ENCODE measurements at regions not wholly inside any gene's neighbourhood (a gene's known extent, or its start where the extent isn't known, plus 50 kb on each side); places are given as distances from the start of the nearest gene placed in this dataset.
A peak's percentile ranks its signal among the peaks of the same experiment; 100 is the strongest.

DNA sequence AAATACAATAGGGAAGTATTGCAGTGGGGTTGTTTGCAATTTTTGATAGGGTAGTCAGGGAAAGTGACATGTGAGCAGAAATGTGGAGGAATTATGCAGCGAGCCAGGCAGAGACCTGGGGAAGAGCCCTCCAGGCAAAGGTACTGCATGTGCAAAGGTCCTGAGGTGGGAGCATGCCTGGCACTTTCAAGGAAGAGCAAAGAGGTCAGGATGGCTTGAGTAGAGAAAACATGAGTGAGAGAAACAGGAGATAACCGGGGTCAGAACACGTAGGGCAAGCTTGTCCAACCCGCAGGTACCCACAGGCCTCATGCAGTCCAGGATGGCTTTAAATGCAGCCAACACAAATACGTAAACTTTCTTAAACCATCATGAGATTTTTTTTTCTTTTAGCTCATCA is 71.0 kb downstream of the COQ2 start:
- no peak for DNase-seq (ENCODE audit: low spot score)
- no peaks in the 10 kb centered on the region for H3K36me3 ChIP-seq (ENCODE audit: control insufficient read depth in 4 of 4, insufficient read depth in 3 of 4, low read depth in 1 of 4, low read length in 3 of 4)
- no peak overlapping the region for H3K27ac ChIP-seq (ENCODE audit: low read depth in 1 of 2, low read length in 2 of 2)
- no peak overlapping the region for H3K4me3 ChIP-seq (ENCODE audit: low read depth in 1 of 3, low read length in 3 of 3)
- H3K9me3 ChIP-seq (ENCODE audit: control insufficient read depth in 4 of 4, low read length in 3 of 4) = peaks cover 0 to 3% (median 0%) of the 10 kb centered on the region in 4 donors
- no peaks in the 10 kb centered on the region for H3K27me3 ChIP-seq (ENCODE audit: control insufficient read depth in 4 of 4, insufficient read depth in 4 of 4, low read length in 3 of 4)
- TF ChIP-seq JUND (IDR thresholded peaks at IDR 0.05) = no peak
- TF ChIP-seq, protein P1, sequence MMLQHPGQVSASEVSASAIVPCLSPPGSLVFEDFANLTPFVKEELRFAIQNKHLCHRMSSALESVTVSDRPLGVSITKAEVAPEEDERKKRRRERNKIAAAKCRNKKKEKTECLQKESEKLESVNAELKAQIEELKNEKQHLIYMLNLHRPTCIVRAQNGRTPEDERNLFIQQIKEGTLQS (IDR thresholded peaks at IDR 0.05) = no peak
- TF ChIP-seq, protein P2, sequence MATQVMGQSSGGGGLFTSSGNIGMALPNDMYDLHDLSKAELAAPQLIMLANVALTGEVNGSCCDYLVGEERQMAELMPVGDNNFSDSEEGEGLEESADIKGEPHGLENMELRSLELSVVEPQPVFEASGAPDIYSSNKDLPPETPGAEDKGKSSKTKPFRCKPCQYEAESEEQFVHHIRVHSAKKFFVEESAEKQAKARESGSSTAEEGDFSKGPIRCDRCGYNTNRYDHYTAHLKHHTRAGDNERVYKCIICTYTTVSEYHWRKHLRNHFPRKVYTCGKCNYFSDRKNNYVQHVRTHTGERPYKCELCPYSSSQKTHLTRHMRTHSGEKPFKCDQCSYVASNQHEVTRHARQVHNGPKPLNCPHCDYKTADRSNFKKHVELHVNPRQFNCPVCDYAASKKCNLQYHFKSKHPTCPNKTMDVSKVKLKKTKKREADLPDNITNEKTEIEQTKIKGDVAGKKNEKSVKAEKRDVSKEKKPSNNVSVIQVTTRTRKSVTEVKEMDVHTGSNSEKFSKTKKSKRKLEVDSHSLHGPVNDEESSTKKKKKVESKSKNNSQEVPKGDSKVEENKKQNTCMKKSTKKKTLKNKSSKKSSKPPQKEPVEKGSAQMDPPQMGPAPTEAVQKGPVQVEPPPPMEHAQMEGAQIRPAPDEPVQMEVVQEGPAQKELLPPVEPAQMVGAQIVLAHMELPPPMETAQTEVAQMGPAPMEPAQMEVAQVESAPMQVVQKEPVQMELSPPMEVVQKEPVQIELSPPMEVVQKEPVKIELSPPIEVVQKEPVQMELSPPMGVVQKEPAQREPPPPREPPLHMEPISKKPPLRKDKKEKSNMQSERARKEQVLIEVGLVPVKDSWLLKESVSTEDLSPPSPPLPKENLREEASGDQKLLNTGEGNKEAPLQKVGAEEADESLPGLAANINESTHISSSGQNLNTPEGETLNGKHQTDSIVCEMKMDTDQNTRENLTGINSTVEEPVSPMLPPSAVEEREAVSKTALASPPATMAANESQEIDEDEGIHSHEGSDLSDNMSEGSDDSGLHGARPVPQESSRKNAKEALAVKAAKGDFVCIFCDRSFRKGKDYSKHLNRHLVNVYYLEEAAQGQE (IDR thresholded peaks at IDR 0.05) = no peak
- H3K9ac ChIP-seq (ENCODE audit: low read depth in 1 of 2, low read length in 2 of 2) = no peak overlapping the region
- 95% methylated on average over 5 of the region's 5 CpGs for WGBS
- peaks cover 0 to 3% (median 0%) of the 10 kb centered on the region in 4 donors for H3K4me1 ChIP-seq (ENCODE audit: control insufficient read depth in 4 of 4, insufficient read depth in 4 of 4, low read length in 3 of 4)

DNA sequence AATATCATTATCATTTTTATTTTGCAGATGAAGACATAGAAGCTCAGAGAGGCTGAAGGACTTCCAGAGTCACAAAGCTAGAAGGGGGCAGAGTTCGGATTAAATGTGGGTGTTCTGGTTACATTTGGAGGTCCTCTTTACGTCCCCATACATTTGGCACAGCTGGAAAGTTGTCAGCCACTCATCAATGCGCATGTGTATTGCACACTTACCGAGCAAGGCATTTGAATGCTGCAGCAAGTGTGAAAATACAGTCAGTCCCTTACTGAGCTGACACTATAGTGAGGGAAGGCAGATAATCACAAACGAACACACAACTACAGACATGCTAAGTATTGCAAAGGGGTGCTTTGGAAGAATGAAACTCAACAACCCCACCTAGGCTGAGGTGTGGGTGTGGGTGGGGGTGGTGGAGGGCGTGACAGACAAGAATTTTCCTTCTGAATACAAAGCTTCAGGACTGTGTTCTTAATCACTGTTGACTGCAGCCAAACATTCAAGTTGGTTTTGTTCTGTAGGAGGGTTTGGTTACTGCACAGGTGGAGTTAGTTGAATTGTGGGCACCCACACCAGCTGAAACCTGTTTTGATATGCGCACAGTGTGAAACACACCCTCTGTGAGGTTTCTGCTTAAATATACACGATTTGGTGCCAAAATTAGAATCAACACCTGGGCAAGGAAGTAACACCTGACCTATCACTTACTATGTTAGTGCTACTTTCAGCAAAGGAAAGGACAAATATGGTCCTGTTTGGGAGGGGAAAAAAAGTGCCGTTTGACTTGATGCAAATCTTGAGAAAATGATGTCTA is 72.4 kb downstream of the COQ2 start:
- Histone ChIP-seq H3K27me3 (ENCODE audit: control insufficient read depth in 4 of 4, insufficient read depth in 4 of 4, low read length in 3 of 4) (no peaks in the 10 kb centered on the region), H3K27ac (ENCODE audit: low read depth in 1 of 2, low read length in 2 of 2) (no peak overlapping the region), H3K36me3 (ENCODE audit: control insufficient read depth in 4 of 4, insufficient read depth in 3 of 4, low read depth in 1 of 4, low read length in 3 of 4) (no peaks in the 10 kb centered on the region), H3K9me3 (ENCODE audit: control insufficient read depth in 4 of 4, low read length in 3 of 4) (peaks cover 0 to 3% (median 0%) of the 10 kb centered on the region in 4 donors), H3K9ac (ENCODE audit: low read depth in 1 of 2, low read length in 2 of 2) (peak overlapping the region in 1 of 2 donors; percentile 1), H3K4me1 (ENCODE audit: control insufficient read depth in 4 of 4, insufficient read depth in 4 of 4, low read length in 3 of 4) (peaks cover 0 to under 1% (median 0%) of the 10 kb centered on the region in 4 donors), H3K4me3 (ENCODE audit: low read depth in 1 of 3, low read length in 3 of 3) (no peak overlapping the region)
- no peak for DNase-seq (ENCODE audit: low spot score)
- 62% methylated on average over 9 of the region's 9 CpGs for WGBS
- TF ChIP-seq TAF1 (conservative IDR thresholded peaks at IDR 0.05) (no peak), FOXA1 (IDR thresholded peaks at IDR 0.05) (no peak), HNF4G (IDR thresholded peaks at IDR 0.05) (no peak), RAD21 (IDR thresholded peaks at IDR 0.05) (no peak), HNF4A (conservative IDR thresholded peaks at IDR 0.05) (no peak), GABPA (IDR thresholded peaks at IDR 0.05 in 1 of 2, conservative IDR thresholded peaks at IDR 0.05 in 1 of 2) (no peak), MAX (IDR thresholded peaks at IDR 0.05) (no peak), NR2F2 (IDR thresholded peaks at IDR 0.05) (no peak), SP1 (IDR thresholded peaks at IDR 0.05) (no peak), FOXA2 (IDR thresholded peaks at IDR 0.05) (no peak), RXRA (IDR thresholded peaks at IDR 0.05) (no peak), EGR1 (IDR thresholded peaks at IDR 0.05; ENCODE audit: low read depth in 2 of 2) (no peak), YY1 (IDR thresholded peaks at IDR 0.05) (no peak), JUND (IDR thresholded peaks at IDR 0.05) (no peak), CTCF (IDR thresholded peaks at IDR 0.05; ENCODE audit: low read depth, low read length, missing input control) (no peak)
- TF ChIP-seq, protein P3, sequence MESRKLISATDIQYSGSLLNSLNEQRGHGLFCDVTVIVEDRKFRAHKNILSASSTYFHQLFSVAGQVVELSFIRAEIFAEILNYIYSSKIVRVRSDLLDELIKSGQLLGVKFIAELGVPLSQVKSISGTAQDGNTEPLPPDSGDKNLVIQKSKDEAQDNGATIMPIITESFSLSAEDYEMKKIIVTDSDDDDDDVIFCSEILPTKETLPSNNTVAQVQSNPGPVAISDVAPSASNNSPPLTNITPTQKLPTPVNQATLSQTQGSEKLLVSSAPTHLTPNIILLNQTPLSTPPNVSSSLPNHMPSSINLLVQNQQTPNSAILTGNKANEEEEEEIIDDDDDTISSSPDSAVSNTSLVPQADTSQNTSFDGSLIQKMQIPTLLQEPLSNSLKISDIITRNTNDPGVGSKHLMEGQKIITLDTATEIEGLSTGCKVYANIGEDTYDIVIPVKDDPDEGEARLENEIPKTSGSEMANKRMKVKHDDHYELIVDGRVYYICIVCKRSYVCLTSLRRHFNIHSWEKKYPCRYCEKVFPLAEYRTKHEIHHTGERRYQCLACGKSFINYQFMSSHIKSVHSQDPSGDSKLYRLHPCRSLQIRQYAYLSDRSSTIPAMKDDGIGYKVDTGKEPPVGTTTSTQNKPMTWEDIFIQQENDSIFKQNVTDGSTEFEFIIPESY (IDR thresholded peaks at IDR 0.05) = no peak
- TF ChIP-seq, protein P1 (IDR thresholded peaks at IDR 0.05) = no peak
- TF ChIP-seq, protein P2 (IDR thresholded peaks at IDR 0.05) = no peak

Measured in liver (tissue), 8 donors.